ENCODE measurements at regions not wholly inside any gene's neighbourhood (a gene's known extent, or its start where the extent isn't known, plus 50 kb on each side); places are given as distances from the start of the nearest gene placed in this dataset.
A peak's percentile ranks its signal among the peaks of the same experiment; 100 is the strongest.
"Not testable (repeated sequence)": the region's sequence is repeated elsewhere in the genome, so short reads cannot be mapped to it uniquely, and the experiment has no call there.

GRCh38 chr5:57717555-57717954 lies 234.9 kb upstream of the ACTBL2 start:
- no peak for DNase-seq (ENCODE audit: low read depth in 2 of 2)

DNA sequence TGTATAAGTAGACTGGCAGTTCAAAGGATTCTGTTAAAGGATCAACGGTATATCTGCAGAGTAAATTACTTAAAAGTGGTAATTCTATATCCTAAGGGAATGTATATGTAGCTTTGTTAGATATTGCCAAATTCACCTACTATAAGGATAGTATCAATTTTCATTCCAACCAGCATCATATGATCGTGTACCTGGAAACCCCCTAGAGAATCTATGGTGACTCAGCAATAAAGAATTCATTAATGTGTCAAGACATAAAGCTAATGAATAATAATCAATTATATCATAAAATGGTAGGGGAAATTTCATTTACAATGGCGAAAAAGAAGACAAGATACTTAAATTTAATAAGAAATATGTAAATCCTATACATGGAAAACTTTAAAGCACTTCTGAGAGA lies 234.1 kb upstream of the ACTBL2 start:
- no peak for DNase-seq (ENCODE audit: low read depth in 2 of 2)

- DNase-seq (ENCODE audit: low read depth in 2 of 2) = no peak
These were observed 232.7 kb upstream of the ACTBL2 start for GRCh38 chr5:57715296-57715695.

- not testable (repeated sequence) for DNase-seq (ENCODE audit: low read depth in 2 of 2)
These were observed 230.9 kb upstream of the ACTBL2 start for GRCh38 chr5:57713535-57713934.

DNA sequence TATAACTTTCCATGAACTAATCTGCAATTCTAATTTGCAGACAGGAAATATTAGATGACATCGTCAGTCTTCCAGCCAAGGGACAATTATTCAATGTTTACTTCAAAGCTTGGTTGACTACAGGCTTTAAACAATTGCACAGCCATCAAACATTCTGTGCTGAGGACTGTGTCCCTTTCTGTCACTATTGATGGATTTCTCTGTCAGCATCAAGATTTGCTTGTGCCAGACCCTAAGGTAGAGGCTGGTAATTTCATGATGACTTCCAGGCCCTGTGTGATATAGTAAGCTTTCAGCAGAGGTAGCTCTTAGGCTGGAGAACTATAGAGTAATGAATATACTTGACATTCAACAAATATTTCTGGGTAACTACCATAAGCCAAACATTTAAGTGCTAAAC lies 229.3 kb upstream of the ACTBL2 start:
- DNase-seq (ENCODE audit: low read depth in 2 of 2) = no peak

DNA sequence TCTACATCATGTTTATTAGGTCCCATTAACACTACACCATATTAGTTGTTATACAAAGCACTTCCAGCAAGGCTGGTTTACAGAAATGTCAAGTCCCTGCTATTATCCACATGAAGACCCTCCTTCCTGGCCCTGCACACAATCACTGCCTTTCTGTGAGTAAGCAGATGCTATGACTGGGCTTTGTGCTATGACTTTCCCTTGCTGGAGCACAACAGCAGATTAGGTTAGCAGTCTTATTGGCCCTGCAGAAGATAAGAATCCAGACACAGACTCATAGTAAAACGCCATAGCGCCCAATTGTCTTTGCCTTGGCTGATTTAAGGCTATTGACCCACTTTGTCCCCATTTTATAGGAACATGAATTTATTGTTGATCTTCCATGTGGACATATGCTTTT lies 228.9 kb upstream of the ACTBL2 start:
- no peak for DNase-seq (ENCODE audit: low read depth in 2 of 2)

DNA sequence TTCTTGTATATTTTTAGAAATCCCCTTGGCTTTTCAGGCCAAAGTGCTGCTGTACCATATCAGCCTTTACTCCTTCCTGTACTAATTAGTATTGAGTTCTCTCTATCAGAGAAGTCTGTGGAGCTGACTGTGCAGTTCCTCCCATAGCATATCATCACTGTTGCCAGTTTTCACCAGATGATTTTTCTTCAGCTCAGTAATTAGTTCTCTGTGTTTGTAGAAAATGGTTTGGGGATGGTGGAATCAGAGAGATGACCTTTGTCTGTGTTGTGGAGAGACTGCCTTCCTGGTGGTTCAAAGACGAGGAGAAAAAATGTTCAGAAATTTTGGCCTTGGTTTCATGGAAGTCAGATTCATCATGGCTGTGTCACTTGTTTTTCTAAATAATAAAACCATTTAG lies 227.5 kb upstream of the ACTBL2 start:
- no peak for DNase-seq (ENCODE audit: low read depth in 2 of 2)

DNA sequence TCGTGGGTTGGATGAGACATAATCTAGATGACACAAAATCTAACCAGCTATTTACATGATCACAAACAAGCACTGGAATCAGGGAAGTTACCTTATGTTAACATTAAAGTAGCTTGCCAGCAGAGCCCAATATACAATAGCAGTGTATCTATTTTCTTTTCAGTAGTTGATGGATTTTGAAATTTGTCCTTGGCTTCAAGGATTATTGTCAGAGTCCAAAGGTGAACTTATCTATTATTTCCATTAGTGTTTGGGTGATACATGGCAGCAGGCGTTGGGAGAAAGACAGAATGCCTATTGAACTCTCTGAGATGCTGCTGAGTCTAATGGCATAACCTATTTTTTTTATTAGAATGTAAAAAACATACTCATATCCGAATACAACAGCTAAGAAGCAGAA lies 223.2 kb upstream of the ACTBL2 start:
- DNase-seq (ENCODE audit: low read depth in 2 of 2) = no peak

- no peak for DNase-seq (ENCODE audit: low read depth in 2 of 2)
These were observed 221.1 kb upstream of the ACTBL2 start for GRCh38 chr5:57703721-57704120.

DNA sequence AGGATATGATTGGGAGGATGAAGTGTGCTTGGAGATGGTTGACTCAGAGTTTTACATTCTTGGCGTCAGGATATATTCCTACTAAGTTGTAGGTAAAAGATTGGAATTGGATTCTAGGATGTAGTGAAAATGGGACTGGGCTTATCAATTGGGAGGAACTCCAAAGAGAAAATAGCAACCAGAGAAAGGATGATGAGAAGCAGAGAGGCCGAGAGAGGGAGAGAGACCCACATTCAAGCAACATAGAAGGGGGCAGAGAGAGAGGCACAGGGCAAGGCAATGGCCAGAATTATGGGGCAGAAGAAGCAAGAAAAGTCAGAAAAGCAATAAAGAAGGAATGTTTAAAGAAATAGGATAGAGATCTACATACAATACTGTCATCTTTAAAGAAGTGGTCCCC lies 217.9 kb upstream of the ACTBL2 start:
- no peak for DNase-seq (ENCODE audit: low read depth in 2 of 2)

GRCh38 chr5:57700072-57700471 lies 217.5 kb upstream of the ACTBL2 start:
- DNase-seq (ENCODE audit: low read depth in 2 of 2) = no peak

DNA sequence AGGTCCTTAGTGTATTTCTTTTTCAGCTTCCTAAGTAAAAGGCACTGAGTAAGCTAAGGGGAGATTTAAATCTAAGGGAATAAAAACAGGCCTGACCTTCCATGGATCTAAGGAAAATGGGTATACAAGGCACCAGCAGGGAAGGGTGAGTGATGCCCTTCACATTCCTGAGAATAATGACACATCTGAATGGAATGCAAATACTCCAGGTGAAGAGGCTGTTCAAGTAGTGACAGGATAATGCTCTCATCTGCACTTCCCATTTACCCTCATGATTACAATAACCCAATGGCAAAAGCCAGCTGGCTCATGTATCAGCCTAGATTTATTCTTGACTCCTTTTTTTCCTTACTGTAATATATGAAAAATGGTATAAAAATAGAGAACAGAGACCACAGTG lies 216.2 kb upstream of the ACTBL2 start:
- peak in 1 of 2 donors; percentile 70 for DNase-seq (ENCODE audit: low read depth in 2 of 2)

DNA sequence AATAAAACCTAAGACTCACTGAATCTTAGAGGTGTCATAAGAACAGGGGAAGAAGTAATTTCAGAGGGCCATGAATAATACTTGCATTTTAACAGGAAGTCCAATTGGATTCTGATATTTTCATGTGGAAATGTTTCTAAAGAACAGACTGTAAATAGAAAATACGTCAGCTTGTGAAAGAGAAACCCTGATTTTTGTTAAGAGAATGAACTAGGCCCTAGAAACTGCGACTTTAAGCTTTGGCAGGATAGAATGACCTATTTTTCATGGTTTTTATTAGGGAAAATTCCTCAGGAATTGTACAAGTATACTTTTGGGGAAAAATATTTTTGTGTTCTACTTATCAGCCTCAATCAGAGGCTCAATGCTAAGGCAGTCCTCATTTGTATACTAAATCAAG lies 215.5 kb upstream of the ACTBL2 start:
- no peak for DNase-seq (ENCODE audit: low read depth in 2 of 2)

- DNase-seq (ENCODE audit: low read depth in 2 of 2) = peak in 1 of 2 donors; percentile 27
These were observed 214.4 kb upstream of the ACTBL2 start for GRCh38 chr5:57696825-57697570.

GRCh38 chr5:57696389-57696769 lies 213.8 kb upstream of the ACTBL2 start:
- no peak for DNase-seq (ENCODE audit: low read depth in 2 of 2)

GRCh38 chr5:57695706-57696388 lies 213.2 kb upstream of the ACTBL2 start:
- no peak for DNase-seq (ENCODE audit: low read depth in 2 of 2)

DNA sequence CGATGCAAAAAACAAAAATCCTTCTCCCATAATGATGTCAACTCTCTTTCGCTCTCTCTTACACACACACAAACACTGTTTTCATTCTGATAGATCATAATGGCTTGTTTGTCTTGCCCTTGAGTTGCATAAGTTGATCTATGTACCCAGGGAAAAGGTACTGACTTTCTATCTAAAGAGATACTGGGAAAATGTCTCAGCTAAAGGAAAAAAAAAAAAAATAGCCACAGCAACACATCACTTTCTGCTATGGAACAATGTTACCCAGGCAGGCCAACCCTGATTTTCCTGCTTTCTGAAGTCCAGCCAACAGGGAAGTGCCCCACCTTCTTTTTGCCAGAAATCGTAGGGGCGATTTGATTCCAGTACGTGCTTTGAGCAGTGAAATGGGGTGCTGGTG lies 212.6 kb upstream of the ACTBL2 start:
- DNase-seq (ENCODE audit: low read depth in 2 of 2) = no peak

DNA sequence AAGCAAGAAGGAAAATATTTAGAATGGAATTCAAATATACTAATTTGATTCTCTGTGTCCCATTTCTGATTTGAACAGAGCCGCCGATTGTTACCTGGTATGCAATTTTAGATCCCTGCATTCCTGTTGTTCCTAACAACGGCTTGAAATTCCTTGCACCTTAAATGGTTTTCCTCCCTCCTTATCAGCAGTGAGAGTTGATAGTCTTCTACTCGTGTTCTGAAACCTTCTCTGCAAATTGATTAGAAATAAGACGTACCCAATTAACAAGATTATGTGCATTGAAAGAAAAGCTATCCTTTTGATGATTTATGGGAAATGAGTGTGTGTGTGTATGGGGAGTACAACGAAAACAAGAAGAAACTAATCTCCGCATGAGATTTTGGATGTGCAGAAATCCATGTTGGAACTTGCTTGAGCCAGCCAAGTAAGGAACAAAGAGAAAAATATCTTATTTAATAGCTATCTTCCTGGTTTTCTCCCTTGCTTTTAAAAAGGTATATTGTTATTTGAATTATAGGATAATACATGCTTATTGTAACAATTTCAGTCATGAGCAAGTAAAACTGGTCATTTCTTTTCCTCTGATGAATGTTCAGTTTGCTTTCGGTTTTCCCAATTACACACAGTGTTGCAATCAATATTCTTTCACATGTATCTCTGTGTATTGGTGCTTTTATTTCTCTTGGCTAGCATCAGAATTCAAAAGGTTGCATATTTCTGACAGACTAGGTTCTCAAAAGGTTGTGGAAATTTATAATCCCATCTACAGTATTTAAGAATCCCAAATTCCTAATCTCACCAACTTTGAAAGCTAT lies 211.1 kb upstream of the ACTBL2 start:
- DNase-seq (ENCODE audit: low read depth in 2 of 2) = no peak

GRCh38 chr5:57692582-57693487 lies 210.2 kb upstream of the ACTBL2 start:
- peak; percentile 60 to 93 for DNase-seq (ENCODE audit: low read depth in 2 of 2)

DNA sequence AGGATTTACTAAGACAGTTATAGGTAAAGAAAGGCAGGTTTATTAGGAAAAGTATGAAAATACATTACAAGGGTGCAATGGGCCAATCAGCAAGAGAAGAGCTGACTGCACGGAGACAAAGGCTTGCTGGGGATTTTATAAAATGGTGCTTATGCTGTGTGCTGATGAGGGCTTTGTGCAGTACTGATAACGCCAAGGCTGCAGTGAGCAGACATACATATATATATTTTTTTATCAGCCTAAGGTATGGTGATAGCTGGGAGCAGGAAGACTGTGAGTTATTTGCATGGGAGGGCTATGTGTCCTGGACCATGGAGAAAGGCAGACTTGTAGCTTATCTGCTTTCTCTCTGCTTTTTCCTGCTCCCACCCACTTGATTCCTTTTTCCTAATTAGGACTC lies 208.1 kb upstream of the ACTBL2 start:
- no peak for DNase-seq (ENCODE audit: low read depth in 2 of 2)

GRCh38 chr5:57687596-57687995 lies 205.0 kb upstream of the ACTBL2 start:
- no peak for DNase-seq (ENCODE audit: low read depth in 2 of 2)
